ENCODE measurements at regions not wholly inside any gene's neighbourhood (a gene's known extent, or its start where the extent isn't known, plus 50 kb on each side); places are given as distances from the start of the nearest gene placed in this dataset.

GRCh38 chrX:121169099-121170035, 122.0 kb downstream of the GLUD2 start:
- Histone ChIP-seq H3K4me2 (ENCODE audit: insufficient read depth, low read length) (no peak overlapping the region), H2AFZ (ENCODE audit: low read depth, low read length) (no peak overlapping the region), H3K4me1 (ENCODE audit: insufficient read depth, low read length) (no peaks in the 10 kb centered on the region), H3K4me3 (ENCODE audit: low read depth in 1 of 2, low read length in 2 of 2) (no peak overlapping the region), H3K9me3 (ENCODE audit: insufficient read depth, low read length, severe bottlenecking) (no peaks in the 10 kb centered on the region), H3K27me3 (ENCODE audit: insufficient read depth, low read length, poor library complexity) (no peaks in the 10 kb centered on the region), H3K79me2 (ENCODE audit: insufficient read depth, low read length) (no peaks in the 10 kb centered on the region), H3K9ac (ENCODE audit: low read depth, low read length) (no peak overlapping the region), H3K27ac (ENCODE audit: low read length) (no peak overlapping the region), H3K36me3 (ENCODE audit: insufficient read depth, low read length) (no peaks in the 10 kb centered on the region), H4K20me1 (ENCODE audit: insufficient read depth, low read length) (no peaks in the 10 kb centered on the region)
- DNase-seq (no peak), ATAC-seq (ENCODE audit: insufficient read depth, low read depth) (no peak)
- no peak for TF ChIP-seq EZH2 (IDR thresholded peaks at IDR 0.05; ENCODE audit: borderline replicate concordance, low read depth, low read length, severe bottlenecking)
- no peak for TF ChIP-seq CTCF (IDR thresholded peaks at IDR 0.05; ENCODE audit: borderline replicate concordance, extremely low read depth, low read length, poor library complexity, severe bottlenecking)

GRCh38 chrX:121172703-121173102, 125.3 kb downstream of the GLUD2 start:
- Histone ChIP-seq H2AFZ (ENCODE audit: low read depth, low read length) (no peak overlapping the region), H3K27me3 (ENCODE audit: insufficient read depth, low read length, poor library complexity) (no peaks in the 10 kb centered on the region), H3K4me2 (ENCODE audit: insufficient read depth, low read length) (no peak overlapping the region)

GRCh38 chrX:121179972-121180371, 132.6 kb downstream of the GLUD2 start:
- Histone ChIP-seq H3K4me1 (ENCODE audit: insufficient read depth, low read length) (no peaks in the 10 kb centered on the region), H3K4me2 (ENCODE audit: insufficient read depth, low read length) (no peak overlapping the region), H3K27ac (ENCODE audit: low read length) (no peak overlapping the region), H2AFZ (ENCODE audit: low read depth, low read length) (no peak overlapping the region), H3K27me3 (ENCODE audit: insufficient read depth, low read length, poor library complexity) (no peaks in the 10 kb centered on the region), H4K20me1 (ENCODE audit: insufficient read depth, low read length) (no peaks in the 10 kb centered on the region), H3K9ac (ENCODE audit: low read depth, low read length) (no peak overlapping the region), H3K79me2 (ENCODE audit: insufficient read depth, low read length) (no peaks in the 10 kb centered on the region), H3K9me3 (ENCODE audit: insufficient read depth, low read length, severe bottlenecking) (no peaks in the 10 kb centered on the region), H3K4me3 (ENCODE audit: low read depth in 1 of 2, low read length in 2 of 2) (no peak overlapping the region), H3K36me3 (ENCODE audit: insufficient read depth, low read length) (no peaks in the 10 kb centered on the region)
- TF ChIP-seq CTCF (IDR thresholded peaks at IDR 0.05; ENCODE audit: borderline replicate concordance, extremely low read depth, low read length, poor library complexity, severe bottlenecking): no peak
- TF ChIP-seq EZH2 (IDR thresholded peaks at IDR 0.05; ENCODE audit: borderline replicate concordance, low read depth, low read length, severe bottlenecking): no peak
- ATAC-seq (ENCODE audit: insufficient read depth, low read depth) (no peak), DNase-seq (no peak)

More at GRCh38 chrX:121172703-121173102, 125.3 kb downstream of the GLUD2 start:
- no peaks in the 10 kb centered on the region for H3K9me3 ChIP-seq (ENCODE audit: insufficient read depth, low read length, severe bottlenecking)
- ATAC-seq (ENCODE audit: insufficient read depth, low read depth) (no peak), DNase-seq (no peak)
- H3K4me1 ChIP-seq (ENCODE audit: insufficient read depth, low read length): no peaks in the 10 kb centered on the region
- H4K20me1 ChIP-seq (ENCODE audit: insufficient read depth, low read length): no peaks in the 10 kb centered on the region
- no peaks in the 10 kb centered on the region for H3K79me2 ChIP-seq (ENCODE audit: insufficient read depth, low read length)
- H3K27ac ChIP-seq (ENCODE audit: low read length): no peak overlapping the region
- H3K36me3 ChIP-seq (ENCODE audit: insufficient read depth, low read length): no peaks in the 10 kb centered on the region
- TF ChIP-seq EZH2 (IDR thresholded peaks at IDR 0.05; ENCODE audit: borderline replicate concordance, low read depth, low read length, severe bottlenecking) (no peak), CTCF (IDR thresholded peaks at IDR 0.05; ENCODE audit: borderline replicate concordance, extremely low read depth, low read length, poor library complexity, severe bottlenecking) (no peak)
- H3K4me3 ChIP-seq (ENCODE audit: low read depth in 1 of 2, low read length in 2 of 2): no peak overlapping the region
- no peak overlapping the region for H3K9ac ChIP-seq (ENCODE audit: low read depth, low read length)

Measured in DND-41 (cell line).